Muscle layer of duodenum (tissue), 2 donors: ENCODE measurements at regions not wholly inside any gene's neighbourhood (a gene's known extent, or its start where the extent isn't known, plus 50 kb on each side); places are given as distances from the start of the nearest gene placed in this dataset.

Experiments
- H3K27ac ChIP-seq: one replicate; pipeline ENCODE4 v1.7.0; 2013; ENCODE audit warnings: mild to moderate bottlenecking, low read length
- H3K27me3 ChIP-seq: one replicate; pipeline ENCODE4 v1.7.0; 2013; ENCODE audit warnings: low read depth, mild to moderate bottlenecking, control low read depth, low read length
- H3K36me3 ChIP-seq, 2 donors: one replicate each; pipeline ENCODE4 v1.7.0; 2013; ENCODE audit warnings: low read length in 2 of 2, control low read depth in 1 of 2, mild to moderate bottlenecking in 1 of 2; ENCODE audit not compliant: insufficient read depth in 2 of 2, control insufficient read depth in 1 of 2
- H3K4me1 ChIP-seq, 2 donors: one replicate each; pipeline ENCODE4 v1.7.0; 2013; ENCODE audit warnings: low read length in 2 of 2, mild to moderate bottlenecking in 2 of 2, control low read depth in 1 of 2, moderate library complexity in 1 of 2; ENCODE audit not compliant: insufficient read depth in 2 of 2, control insufficient read depth in 1 of 2
- H3K4me3 ChIP-seq, 2 donors: one replicate each; pipeline ENCODE4 v1.7.0; 2013; ENCODE audit warnings: low read length in 2 of 2, low read depth in 1 of 2, mild to moderate bottlenecking in 1 of 2
- H3K9me3 ChIP-seq, 2 donors: one replicate each; pipeline ENCODE4 v1.7.0; 2013; ENCODE audit warnings: low read length in 2 of 2, control low read depth in 1 of 2, mild to moderate bottlenecking in 1 of 2; ENCODE audit not compliant: control insufficient read depth in 1 of 2
- donor health status: healthy.

DNA sequence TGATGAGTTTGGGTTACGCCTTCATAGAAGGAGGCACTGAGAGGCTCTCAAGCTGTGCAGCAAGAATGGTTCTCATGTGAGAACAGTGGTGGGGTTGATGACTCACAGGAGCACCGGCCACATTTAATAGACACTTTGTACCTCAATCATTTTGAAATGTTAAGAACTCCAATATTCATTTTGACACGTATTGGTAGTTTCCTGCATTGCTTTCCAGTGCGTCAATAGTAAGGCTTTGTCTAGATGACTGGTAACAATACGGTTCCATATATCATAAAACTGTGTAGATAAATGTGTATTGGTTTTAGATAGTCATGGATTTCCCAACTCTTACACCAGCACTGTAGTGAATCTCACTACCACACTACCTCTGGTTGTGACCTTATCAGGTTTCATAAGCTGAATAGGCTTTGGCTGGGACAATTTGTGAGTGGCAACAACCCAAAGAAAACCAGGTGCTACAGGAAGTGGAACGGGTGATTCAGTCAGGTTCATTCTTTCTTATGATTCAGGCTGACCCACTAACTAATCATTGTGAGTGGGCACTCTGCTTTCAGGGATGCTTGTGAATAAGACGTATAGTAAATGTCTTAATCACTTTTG is 362.6 kb downstream of the KLF5 start:
- Histone ChIP-seq H3K4me1 (no peaks in the 10 kb centered on the region), H3K27me3 (no peaks in the 10 kb centered on the region), H3K9me3 (no peaks in the 10 kb centered on the region), H3K27ac (no peak overlapping the region), H3K4me3 (no peak overlapping the region), H3K36me3 (no peaks in the 10 kb centered on the region)

DNA sequence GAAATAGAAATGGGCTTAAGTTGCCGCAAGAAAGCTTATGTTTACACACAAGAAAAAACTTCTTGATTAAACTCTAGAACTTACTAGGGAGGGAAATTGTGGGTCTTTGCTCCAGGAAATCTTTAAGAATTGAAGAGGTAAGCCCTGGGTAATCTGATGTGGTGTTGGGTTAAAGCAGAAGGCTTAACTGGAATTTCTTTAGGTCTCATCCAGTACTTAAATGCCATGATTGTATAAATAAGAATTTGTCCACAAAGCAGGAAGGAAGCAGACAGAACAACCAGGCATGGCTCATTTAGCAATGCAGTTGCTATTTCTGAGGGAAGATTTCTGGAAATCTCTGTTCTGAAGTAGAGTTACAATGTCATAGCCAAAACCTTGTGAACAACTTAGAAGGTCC is 360.4 kb downstream of the KLF5 start:
- H3K4me1 ChIP-seq: no peaks in the 10 kb centered on the region
- no peaks in the 10 kb centered on the region for H3K36me3 ChIP-seq
- H3K9me3 ChIP-seq: no peaks in the 10 kb centered on the region
- H3K27me3 ChIP-seq: no peaks in the 10 kb centered on the region
- no peak overlapping the region for H3K27ac ChIP-seq
- no peak overlapping the region for H3K4me3 ChIP-seq

DNA sequence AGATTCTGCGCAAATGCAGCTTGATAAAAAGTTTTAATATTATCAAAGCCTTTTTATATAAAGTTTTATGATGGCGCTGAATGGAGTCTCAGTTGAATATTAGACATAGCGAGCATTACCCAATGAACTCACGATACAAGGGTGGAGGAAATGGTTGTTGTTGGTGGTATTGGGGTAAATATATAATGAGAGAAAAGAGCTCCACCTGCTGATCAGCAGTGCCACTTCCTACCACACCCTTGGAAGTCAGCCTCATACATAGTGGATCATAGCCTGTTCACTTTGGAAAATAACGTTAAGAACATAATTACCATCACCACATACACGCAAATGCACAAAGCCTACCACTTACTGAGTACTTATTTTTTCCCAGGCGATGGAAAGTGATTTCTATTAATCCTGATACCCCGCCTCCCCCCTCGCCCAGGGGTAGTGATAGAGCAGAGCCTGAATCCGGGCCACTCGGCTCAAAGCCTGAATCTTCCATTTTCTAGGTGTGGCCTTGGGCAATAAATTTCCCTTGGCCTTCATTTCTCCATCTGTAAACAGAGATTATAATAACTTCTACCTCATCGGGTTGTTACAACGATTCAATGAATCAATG is 358.3 kb downstream of the KLF5 start:
- no peaks in the 10 kb centered on the region for H3K27me3 ChIP-seq
- no peak overlapping the region for H3K4me3 ChIP-seq
- no peaks in the 10 kb centered on the region for H3K36me3 ChIP-seq
- no peak overlapping the region for H3K27ac ChIP-seq
- H3K4me1 ChIP-seq: no peaks in the 10 kb centered on the region
- no peaks in the 10 kb centered on the region for H3K9me3 ChIP-seq

DNA sequence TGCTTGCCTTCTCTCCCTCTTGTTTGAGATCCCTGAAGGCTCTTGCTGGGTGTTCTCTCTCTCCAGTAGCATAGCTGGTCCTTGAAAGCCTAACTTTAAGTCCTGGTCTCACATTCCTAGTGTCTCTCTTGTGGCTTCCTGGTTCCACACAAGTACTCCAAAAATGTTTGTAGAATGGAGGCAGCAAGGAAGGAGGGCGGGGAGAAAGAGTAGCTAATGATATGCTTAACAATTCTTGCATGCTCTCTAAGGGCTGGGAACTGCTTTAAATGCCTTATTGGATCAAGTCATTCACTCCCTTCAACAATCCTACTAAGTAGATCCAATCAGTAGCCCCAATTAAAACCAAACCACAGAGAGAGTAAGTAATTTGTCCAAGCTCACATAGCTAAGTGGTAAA is 357.3 kb downstream of the KLF5 start:
- Histone ChIP-seq H3K27ac (no peak overlapping the region), H3K36me3 (no peaks in the 10 kb centered on the region), H3K4me3 (no peak overlapping the region), H3K4me1 (no peaks in the 10 kb centered on the region), H3K9me3 (no peaks in the 10 kb centered on the region), H3K27me3 (no peaks in the 10 kb centered on the region)

DNA sequence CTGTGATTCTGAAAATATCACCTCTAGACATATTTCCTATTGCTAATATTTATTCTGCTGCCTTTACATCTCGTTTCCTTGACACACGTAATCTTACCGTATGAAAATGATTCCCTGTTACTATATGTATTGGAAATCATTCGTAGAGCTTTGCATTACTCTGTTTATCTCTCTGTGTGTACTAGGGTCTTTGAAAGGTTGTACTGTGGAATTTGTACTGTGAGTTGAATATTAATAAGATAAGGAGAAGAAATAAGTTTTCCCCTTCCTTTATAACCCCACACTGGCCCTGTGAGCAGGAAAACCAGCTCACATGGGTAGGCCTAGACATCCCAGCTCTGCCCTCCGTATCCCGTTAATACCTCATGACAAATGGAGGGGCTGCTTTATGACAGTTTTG is 354.9 kb downstream of the KLF5 start:
- Histone ChIP-seq H3K9me3 (no peaks in the 10 kb centered on the region), H3K4me3 (no peak overlapping the region), H3K27me3 (no peaks in the 10 kb centered on the region), H3K36me3 (no peaks in the 10 kb centered on the region), H3K27ac (no peak overlapping the region), H3K4me1 (no peaks in the 10 kb centered on the region)

DNA sequence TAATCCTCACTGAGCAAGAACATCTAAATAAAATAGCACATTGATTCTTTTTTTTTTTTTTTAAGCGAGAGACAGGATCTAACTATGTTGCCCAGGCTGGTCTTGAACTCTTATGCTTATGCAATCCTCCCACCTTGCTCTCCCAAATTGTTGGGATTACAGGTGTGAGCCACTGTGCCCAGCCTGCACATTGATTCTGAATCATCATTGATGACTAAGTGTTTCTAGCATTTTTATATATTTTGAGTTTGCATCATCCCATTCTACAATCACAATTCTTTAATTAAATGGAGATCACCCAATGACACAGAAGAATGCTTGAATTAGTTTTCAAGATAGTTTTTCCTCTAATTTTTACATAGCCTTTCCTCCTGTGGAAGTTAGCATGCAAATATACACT is 354.1 kb downstream of the KLF5 start:
- Histone ChIP-seq H3K27me3 (no peaks in the 10 kb centered on the region), H3K36me3 (no peaks in the 10 kb centered on the region), H3K9me3 (no peaks in the 10 kb centered on the region), H3K4me3 (no peak overlapping the region), H3K27ac (no peak overlapping the region), H3K4me1 (no peaks in the 10 kb centered on the region)

DNA sequence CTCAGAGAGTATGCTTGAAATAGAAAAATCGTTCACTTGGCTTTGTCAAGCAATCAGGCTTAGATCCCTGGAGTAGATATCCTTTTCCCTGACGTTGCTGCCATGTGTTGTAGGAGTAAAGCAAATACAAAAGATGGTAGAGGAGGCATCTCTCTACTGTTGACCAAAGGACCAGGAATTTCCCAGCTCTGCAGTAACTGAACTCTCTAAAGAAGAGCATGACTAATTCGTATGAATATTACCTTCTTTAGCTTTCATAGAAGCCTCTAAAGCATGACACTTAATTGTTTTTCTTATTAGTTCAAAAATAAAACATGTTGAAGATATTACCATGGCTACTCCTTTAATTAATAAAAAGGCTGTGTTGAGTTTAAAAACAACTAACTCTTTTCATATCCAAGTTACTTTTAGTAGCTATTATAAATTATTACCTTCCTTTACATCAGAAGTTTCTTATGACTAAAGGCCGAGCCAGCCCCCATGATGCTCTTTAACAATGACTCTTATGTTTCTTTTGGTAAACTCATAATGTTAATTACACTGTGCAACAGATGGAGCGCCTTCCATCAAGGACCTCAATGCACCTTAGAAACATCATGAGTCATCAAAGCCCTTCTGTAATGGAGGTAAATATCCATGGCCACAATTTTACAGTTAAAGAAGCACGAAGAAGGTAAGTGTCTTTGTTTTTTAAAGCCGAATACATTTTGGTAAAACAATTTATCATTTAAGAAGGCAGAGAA is 352.4 kb downstream of the KLF5 start:
- no peak overlapping the region for H3K27ac ChIP-seq
- H3K27me3 ChIP-seq: no peaks in the 10 kb centered on the region
- no peaks in the 10 kb centered on the region for H3K9me3 ChIP-seq
- no peaks in the 10 kb centered on the region for H3K4me1 ChIP-seq
- H3K4me3 ChIP-seq: no peak overlapping the region
- no peaks in the 10 kb centered on the region for H3K36me3 ChIP-seq

DNA sequence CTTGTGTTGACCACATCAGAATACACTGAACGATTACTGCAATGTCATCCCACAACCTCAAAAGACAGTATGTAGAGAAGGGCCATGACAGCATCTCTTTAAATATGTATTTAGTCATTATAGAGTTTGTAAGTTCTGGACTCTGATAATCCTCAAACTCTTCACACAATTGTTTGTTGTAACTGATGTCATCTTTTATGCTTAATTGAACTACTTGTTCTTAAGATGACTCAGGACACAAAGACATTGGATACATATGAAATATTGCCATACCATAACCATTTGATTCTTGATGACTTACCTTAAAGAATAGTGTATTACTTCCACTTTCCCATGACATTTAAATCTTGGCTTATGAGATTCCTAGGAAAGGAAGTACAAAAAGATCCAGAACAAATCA is 347.6 kb downstream of the KLF5 start:
- Histone ChIP-seq H3K36me3 (no peaks in the 10 kb centered on the region), H3K27ac (no peak overlapping the region), H3K4me1 (no peaks in the 10 kb centered on the region), H3K9me3 (no peaks in the 10 kb centered on the region), H3K27me3 (no peaks in the 10 kb centered on the region), H3K4me3 (no peak overlapping the region)

DNA sequence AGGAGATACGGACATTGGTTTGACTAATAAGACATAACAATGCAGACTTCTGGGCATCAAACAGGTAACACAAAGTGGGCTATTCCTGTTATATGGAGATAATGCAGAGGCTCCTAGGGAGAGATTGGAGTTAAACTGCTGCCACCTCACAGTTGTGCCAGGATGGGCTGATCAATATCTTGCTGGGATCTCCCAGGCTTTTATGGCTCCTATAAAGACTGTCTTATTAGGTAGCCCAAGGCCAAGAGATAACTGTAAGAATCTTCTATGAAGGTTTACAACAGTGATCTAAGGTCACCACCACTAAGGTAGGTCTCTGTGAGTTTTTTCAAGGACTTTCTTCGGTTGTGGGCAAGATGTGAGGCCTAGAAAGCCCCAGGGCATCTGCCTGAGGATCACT is 345.8 kb downstream of the KLF5 start:
- no peak overlapping the region for H3K27ac ChIP-seq

DNA sequence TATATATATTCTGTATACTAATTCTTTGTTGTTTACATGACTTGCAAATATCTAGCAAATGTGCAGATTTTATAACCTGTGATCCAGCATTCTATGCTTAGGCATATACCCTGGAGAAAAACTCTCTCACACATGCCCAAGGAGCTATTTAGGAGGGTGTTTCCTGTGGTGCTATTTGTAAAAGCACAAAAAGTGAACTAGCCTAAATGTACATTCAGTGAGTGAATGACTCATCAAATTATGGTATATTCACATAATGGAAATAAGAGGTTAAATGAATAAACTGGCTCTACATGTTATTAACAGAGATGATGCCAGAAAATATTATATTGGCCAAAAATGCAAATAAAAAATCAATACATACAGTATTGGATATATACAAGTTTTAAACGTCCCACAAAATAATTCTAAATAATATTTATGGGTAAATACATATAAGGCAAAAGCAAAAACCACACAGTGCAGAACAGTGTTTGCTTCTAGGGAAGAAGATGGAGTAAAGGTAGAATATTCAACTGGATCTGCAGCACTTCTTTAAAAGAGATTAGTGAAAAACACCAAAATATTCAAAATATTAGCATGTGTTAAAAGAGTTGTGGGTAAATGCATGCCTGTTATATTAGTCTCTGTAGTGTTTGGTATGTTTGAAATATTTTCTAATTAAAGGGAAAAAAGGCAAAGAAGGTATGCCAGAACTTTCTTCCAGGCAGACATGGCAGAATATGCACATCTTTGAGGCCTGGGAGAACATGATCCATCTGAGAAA is 344.7 kb downstream of the KLF5 start:
- H3K27me3 ChIP-seq: no peaks in the 10 kb centered on the region
- H3K9me3 ChIP-seq: no peaks in the 10 kb centered on the region
- H3K4me3 ChIP-seq: no peak overlapping the region
- no peaks in the 10 kb centered on the region for H3K4me1 ChIP-seq
- H3K36me3 ChIP-seq: no peaks in the 10 kb centered on the region
- no peak overlapping the region for H3K27ac ChIP-seq

More for the DNA sequence above, 345.8 kb downstream of the KLF5 start:
- no peaks in the 10 kb centered on the region for H3K4me1 ChIP-seq
- H3K9me3 ChIP-seq: no peaks in the 10 kb centered on the region
- H3K36me3 ChIP-seq: no peaks in the 10 kb centered on the region
- H3K4me3 ChIP-seq: no peak overlapping the region
- H3K27me3 ChIP-seq: no peaks in the 10 kb centered on the region

DNA sequence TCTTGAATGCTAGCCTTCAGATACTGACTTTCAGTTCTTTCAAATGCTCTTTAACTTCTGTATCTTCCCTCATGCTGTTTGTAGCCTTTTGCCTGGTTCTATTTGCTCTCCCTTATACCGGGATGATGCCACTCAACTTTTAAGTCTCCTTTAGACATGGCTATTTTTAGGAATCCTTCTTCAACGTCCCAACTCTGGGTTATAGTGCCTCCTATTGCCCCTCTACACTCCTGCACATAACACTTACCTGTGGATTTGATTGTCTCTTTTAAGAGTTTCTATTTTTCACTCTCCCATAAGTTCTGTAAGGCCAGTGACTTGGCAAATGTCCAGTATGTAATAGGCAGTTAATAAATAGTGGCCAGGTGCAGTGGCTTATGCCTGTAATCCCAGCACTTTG is 343.0 kb downstream of the KLF5 start:
- no peaks in the 10 kb centered on the region for H3K9me3 ChIP-seq
- no peak overlapping the region for H3K27ac ChIP-seq
- no peaks in the 10 kb centered on the region for H3K36me3 ChIP-seq
- no peak overlapping the region for H3K4me3 ChIP-seq
- no peaks in the 10 kb centered on the region for H3K4me1 ChIP-seq
- no peaks in the 10 kb centered on the region for H3K27me3 ChIP-seq
